ENCODE measurements at regions not wholly inside any gene's neighbourhood (a gene's known extent, or its start where the extent isn't known, plus 50 kb on each side); places are given as distances from the start of the nearest gene placed in this dataset.

DNA sequence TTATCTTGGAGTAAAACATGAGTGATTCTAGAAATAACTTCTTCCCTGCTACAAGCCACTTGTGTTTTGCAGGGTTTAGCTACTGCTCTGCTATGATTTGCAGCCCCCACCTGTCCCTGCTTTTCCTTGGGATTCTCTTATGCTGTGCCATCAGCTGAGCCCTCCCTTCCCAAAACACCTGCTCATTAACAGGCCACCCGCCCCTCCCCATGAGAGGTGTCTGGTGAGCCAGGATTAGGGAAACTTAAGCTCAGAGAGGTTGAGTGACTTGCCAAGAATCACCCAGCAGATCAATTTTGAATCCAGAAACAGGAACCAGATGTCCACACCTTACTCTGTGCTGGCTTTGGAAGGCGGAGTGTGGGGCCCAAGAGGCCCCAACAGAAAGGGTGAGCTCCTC, 111.7 kb upstream of the CXCL14 start:
- H3K27ac ChIP-seq, result no peak overlapping the region
- TF ChIP-seq POLR2A (IDR thresholded peaks at IDR 0.05) (no peak), EP300 (IDR thresholded peaks at IDR 0.05; ENCODE audit: low read depth) (no peak), POLR2AphosphoS5 (IDR thresholded peaks at IDR 0.05) (no peak)
- TF ChIP-seq, protein P1, sequence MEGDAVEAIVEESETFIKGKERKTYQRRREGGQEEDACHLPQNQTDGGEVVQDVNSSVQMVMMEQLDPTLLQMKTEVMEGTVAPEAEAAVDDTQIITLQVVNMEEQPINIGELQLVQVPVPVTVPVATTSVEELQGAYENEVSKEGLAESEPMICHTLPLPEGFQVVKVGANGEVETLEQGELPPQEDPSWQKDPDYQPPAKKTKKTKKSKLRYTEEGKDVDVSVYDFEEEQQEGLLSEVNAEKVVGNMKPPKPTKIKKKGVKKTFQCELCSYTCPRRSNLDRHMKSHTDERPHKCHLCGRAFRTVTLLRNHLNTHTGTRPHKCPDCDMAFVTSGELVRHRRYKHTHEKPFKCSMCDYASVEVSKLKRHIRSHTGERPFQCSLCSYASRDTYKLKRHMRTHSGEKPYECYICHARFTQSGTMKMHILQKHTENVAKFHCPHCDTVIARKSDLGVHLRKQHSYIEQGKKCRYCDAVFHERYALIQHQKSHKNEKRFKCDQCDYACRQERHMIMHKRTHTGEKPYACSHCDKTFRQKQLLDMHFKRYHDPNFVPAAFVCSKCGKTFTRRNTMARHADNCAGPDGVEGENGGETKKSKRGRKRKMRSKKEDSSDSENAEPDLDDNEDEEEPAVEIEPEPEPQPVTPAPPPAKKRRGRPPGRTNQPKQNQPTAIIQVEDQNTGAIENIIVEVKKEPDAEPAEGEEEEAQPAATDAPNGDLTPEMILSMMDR (IDR thresholded peaks at IDR 0.05), result no peak
- DNase-seq, result no peak
- intact Hi-C loops (cut with DNase I; ENCODE audit: low total_unique reads) (no loop called here), in situ Hi-C loops (cut with MboI; ENCODE audit: low pct_ligation_motif_present in 1 of 4, low pct_unique_long_range_greater_than_20kb in 1 of 4, low sequenced_read_pairs in 3 of 4) (no loop called here)
- H3K4me1 ChIP-seq, result peaks cover 0 to 2% (median 0%) of the 10 kb centered on the region in 4 donors
- 78 to 100% methylated on average over 1 to 2 of the region's 2 CpGs for WGBS, 2 donors (ENCODE audit: low coverage in 1 of 2)
- H3K36me3 ChIP-seq, result no peaks in the 10 kb centered on the region
- H3K27me3 ChIP-seq, result no peaks in the 10 kb centered on the region
- no peak overlapping the region for H3K4me3 ChIP-seq
- H3K9me3 ChIP-seq, result no peaks in the 10 kb centered on the region

DNA sequence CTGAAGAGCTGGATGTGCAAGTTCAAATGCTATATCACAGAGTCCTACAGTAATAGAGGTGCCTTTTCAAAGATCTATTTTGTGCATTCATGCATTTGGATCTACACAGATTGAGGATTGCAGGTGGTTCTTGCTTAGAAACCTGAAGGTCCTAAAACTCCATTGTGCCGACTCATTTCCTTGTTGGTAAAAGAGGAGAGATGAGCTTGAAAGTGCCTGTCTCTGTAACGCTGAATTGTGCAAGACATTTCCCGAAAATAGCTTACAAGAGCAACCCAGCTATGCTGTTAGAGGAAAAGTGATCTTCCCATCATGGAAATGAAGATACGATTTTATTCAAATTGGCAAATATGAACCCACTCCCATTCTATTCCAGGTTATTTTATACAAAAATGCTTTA, 110.7 kb upstream of the CXCL14 start:
- H3K27me3 ChIP-seq, result no peaks in the 10 kb centered on the region
- H3K36me3 ChIP-seq, result no peaks in the 10 kb centered on the region
- H3K27ac ChIP-seq, result no peak overlapping the region
- TF ChIP-seq EP300 (IDR thresholded peaks at IDR 0.05; ENCODE audit: low read depth) (no peak), POLR2AphosphoS5 (IDR thresholded peaks at IDR 0.05) (no peak), POLR2A (IDR thresholded peaks at IDR 0.05) (no peak)
- TF ChIP-seq, protein P1 (IDR thresholded peaks at IDR 0.05), result no peak
- intact Hi-C loops (cut with DNase I; ENCODE audit: low total_unique reads), result no loop called here
- no peak for DNase-seq
- no peaks in the 10 kb centered on the region for H3K9me3 ChIP-seq
- 79 to 100% methylated on average over 1 to 4 of the region's 4 CpGs for WGBS, 2 donors (ENCODE audit: low coverage in 1 of 2)
- no peaks in the 10 kb centered on the region for H3K4me1 ChIP-seq
- in situ Hi-C loops (cut with MboI; ENCODE audit: low pct_ligation_motif_present in 1 of 4, low pct_unique_long_range_greater_than_20kb in 1 of 4, low sequenced_read_pairs in 3 of 4), result no loop called here
- no peak overlapping the region for H3K4me3 ChIP-seq

DNA sequence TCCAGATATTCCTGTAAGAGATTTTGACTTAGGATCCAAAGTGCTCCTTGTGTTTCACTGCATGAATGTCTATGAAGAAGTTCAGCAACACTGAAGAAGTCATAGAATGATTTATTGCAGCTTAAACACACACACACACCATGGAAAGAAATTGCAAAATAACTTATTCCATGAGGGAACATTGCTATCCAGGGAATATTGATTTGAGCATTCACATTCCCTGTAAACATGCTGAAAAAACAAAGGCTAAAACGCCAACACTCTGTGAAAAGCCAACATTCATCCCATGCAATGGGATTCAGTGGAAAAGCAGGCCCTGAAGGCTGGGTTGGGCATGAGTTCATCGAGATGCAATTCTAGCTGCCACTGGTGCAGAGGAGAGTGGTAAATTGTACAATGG, 109.6 kb upstream of the CXCL14 start:
- no peaks in the 10 kb centered on the region for H3K9me3 ChIP-seq
- H3K27me3 ChIP-seq, result no peaks in the 10 kb centered on the region
- H3K36me3 ChIP-seq, result no peaks in the 10 kb centered on the region
- in situ Hi-C loops (cut with MboI; ENCODE audit: low pct_ligation_motif_present in 1 of 4, low pct_unique_long_range_greater_than_20kb in 1 of 4, low sequenced_read_pairs in 3 of 4) (no loop called here), intact Hi-C loops (cut with DNase I; ENCODE audit: low total_unique reads) (no loop called here)
- H3K4me1 ChIP-seq, result no peaks in the 10 kb centered on the region
- no peak overlapping the region for H3K27ac ChIP-seq
- no peak overlapping the region for H3K4me3 ChIP-seq
- TF ChIP-seq POLR2A (IDR thresholded peaks at IDR 0.05) (no peak), POLR2AphosphoS5 (IDR thresholded peaks at IDR 0.05) (no peak), EP300 (IDR thresholded peaks at IDR 0.05; ENCODE audit: low read depth) (no peak)
- TF ChIP-seq, protein P1 (IDR thresholded peaks at IDR 0.05), result no peak
- WGBS, 2 donors (ENCODE audit: low coverage in 1 of 2), result 60 to 83% methylated on average over 2 of the region's 2 CpGs
- no peak for DNase-seq

DNA sequence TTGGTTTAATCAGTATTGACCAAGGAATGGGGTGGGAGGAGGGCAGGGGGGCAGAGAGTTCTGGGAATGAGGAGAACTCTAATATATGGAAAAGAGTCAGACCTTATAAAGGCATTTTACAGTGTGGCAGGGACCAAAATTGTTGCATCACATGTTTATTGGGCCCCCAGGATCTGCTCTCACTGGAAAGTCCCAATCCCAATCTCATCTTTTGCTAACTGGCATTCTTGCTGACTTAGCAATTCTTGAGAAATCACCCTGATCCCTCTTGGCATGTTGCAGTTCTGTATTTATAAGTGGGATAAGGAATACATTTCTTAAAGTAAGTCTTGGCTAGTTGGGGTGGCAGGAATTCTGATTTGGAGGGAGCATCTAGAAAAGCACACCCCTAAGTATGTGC, 104.4 kb upstream of the CXCL14 start:
- intact Hi-C loops (cut with DNase I; ENCODE audit: low total_unique reads) (no loop called here), in situ Hi-C loops (cut with MboI; ENCODE audit: low pct_ligation_motif_present in 1 of 4, low pct_unique_long_range_greater_than_20kb in 1 of 4, low sequenced_read_pairs in 3 of 4) (no loop called here)
- peaks cover 0 to 4% of the 10 kb centered on the region in 2 donors for H3K9me3 ChIP-seq
- no peak overlapping the region for H3K4me3 ChIP-seq
- no peaks in the 10 kb centered on the region for H3K36me3 ChIP-seq
- H3K4me1 ChIP-seq, result no peaks in the 10 kb centered on the region
- H3K27ac ChIP-seq, result no peak overlapping the region
- no peaks in the 10 kb centered on the region for H3K27me3 ChIP-seq
- TF ChIP-seq, protein P1 (IDR thresholded peaks at IDR 0.05), result no peak
- TF ChIP-seq EP300 (IDR thresholded peaks at IDR 0.05; ENCODE audit: low read depth) (no peak), POLR2AphosphoS5 (IDR thresholded peaks at IDR 0.05) (no peak), POLR2A (IDR thresholded peaks at IDR 0.05) (no peak)
- DNase-seq, result no peak
